GM12872 (cell line): ENCODE measurements at regions not wholly inside any gene's neighbourhood (a gene's known extent, or its start where the extent isn't known, plus 50 kb on each side); places are given as distances from the start of the nearest gene placed in this dataset.

Experiments used
- CTCF ChIP-seq: IDR thresholded peaks from 3 replicates; pipeline ENCODE4 v1.5.1; 2011; ENCODE audit warnings: low read depth, mild to moderate bottlenecking, low read length, moderate library complexity; ENCODE audit not compliant: insufficient read depth

- TF ChIP-seq CTCF = no peak
Observed at GRCh38 chr5:167832609-167833008, 458.8 kb upstream of the WWC1 start.

- TF ChIP-seq CTCF = no peak
Observed at GRCh38 chr5:167833456-167833855, 458.0 kb upstream of the WWC1 start.

GRCh38 chr5:167835146-167835545, 456.3 kb upstream of the WWC1 start:
- TF ChIP-seq CTCF = no peak

- no peak for TF ChIP-seq CTCF
Observed at GRCh38 chr5:167837127-167837526, 454.3 kb upstream of the WWC1 start.

GRCh38 chr5:167839065-167839464, 452.4 kb upstream of the WWC1 start:
- TF ChIP-seq CTCF = no peak

GRCh38 chr5:167840527-167841130, 450.8 kb upstream of the WWC1 start:
- TF ChIP-seq CTCF = no peak

GRCh38 chr5:167843881-167844572, 447.4 kb upstream of the WWC1 start:
- no peak for TF ChIP-seq CTCF
